ENCODE measurements at regions not wholly inside any gene's neighbourhood (a gene's known extent, or its start where the extent isn't known, plus 50 kb on each side); places are given as distances from the start of the nearest gene placed in this dataset.
"Not testable (repeated sequence)": the region's sequence is repeated elsewhere in the genome, so short reads cannot be mapped to it uniquely, and the experiment has no call there.

- Histone ChIP-seq H3K4me3 (IDR thresholded peaks at IDR 0.05; ENCODE audit: insufficient read depth, low read depth, low read length) (no peak overlapping the region), H2AFZ (ENCODE audit: low read depth) (no peak overlapping the region), H3K9ac (no peak overlapping the region), H3K27me3 (ENCODE audit: insufficient read depth, low read depth) (no peaks in the 10 kb centered on the region), H3K36me3 (ENCODE audit: insufficient read depth) (no peaks in the 10 kb centered on the region), H4K20me1 (ENCODE audit: insufficient read depth) (no peaks in the 10 kb centered on the region), H3K4me1 (ENCODE audit: low read depth, poor library complexity, severe bottlenecking) (no peaks in the 10 kb centered on the region), H3K4me2 (no peak overlapping the region), H3K79me2 (ENCODE audit: insufficient read depth, low read depth) (no peaks in the 10 kb centered on the region), H3K27ac (no peak overlapping the region)
- no peak for TF ChIP-seq CTCF (conservative IDR thresholded peaks at IDR 0.05; ENCODE audit: low read depth, low read length)
Observed at GRCh38 chr3:8069471-8069870, 432.2 kb upstream of the LMCD1 start.

GRCh38 chr3:8070011-8070410 lies 431.6 kb upstream of the LMCD1 start:
- H3K36me3 ChIP-seq (ENCODE audit: insufficient read depth), result no peaks in the 10 kb centered on the region
- no peak overlapping the region for H2AFZ ChIP-seq (ENCODE audit: low read depth)
- no peak overlapping the region for H3K4me3 ChIP-seq (IDR thresholded peaks at IDR 0.05; ENCODE audit: insufficient read depth, low read depth, low read length)
- no peaks in the 10 kb centered on the region for H3K27me3 ChIP-seq (ENCODE audit: insufficient read depth, low read depth)
- H3K4me1 ChIP-seq (ENCODE audit: low read depth, poor library complexity, severe bottlenecking), result no peaks in the 10 kb centered on the region
- no peak for TF ChIP-seq CTCF (conservative IDR thresholded peaks at IDR 0.05; ENCODE audit: low read depth, low read length)
- no peak overlapping the region for H3K27ac ChIP-seq
- no peaks in the 10 kb centered on the region for H3K79me2 ChIP-seq (ENCODE audit: insufficient read depth, low read depth)
- H3K9ac ChIP-seq, result no peak overlapping the region
- no peaks in the 10 kb centered on the region for H4K20me1 ChIP-seq (ENCODE audit: insufficient read depth)
- H3K4me2 ChIP-seq, result no peak overlapping the region

- H3K4me3 ChIP-seq (IDR thresholded peaks at IDR 0.05; ENCODE audit: insufficient read depth, low read depth, low read length); H4K20me1 ChIP-seq (ENCODE audit: insufficient read depth); H3K9ac ChIP-seq; H2AFZ ChIP-seq (ENCODE audit: low read depth); H3K4me1 ChIP-seq (ENCODE audit: low read depth, poor library complexity, severe bottlenecking); H3K36me3 ChIP-seq (ENCODE audit: insufficient read depth); H3K27ac ChIP-seq; H3K4me2 ChIP-seq; H3K27me3 ChIP-seq (ENCODE audit: insufficient read depth, low read depth); H3K79me2 ChIP-seq (ENCODE audit: insufficient read depth, low read depth): not testable (repeated sequence)
Observed at GRCh38 chr3:8074740-8075139, 426.9 kb upstream of the LMCD1 start.

GRCh38 chr3:8077126-8077525 lies 424.5 kb upstream of the LMCD1 start:
- no peak overlapping the region for H2AFZ ChIP-seq (ENCODE audit: low read depth)
- no peak for TF ChIP-seq CTCF (conservative IDR thresholded peaks at IDR 0.05; ENCODE audit: low read depth, low read length)
- H3K79me2 ChIP-seq (ENCODE audit: insufficient read depth, low read depth), result no peaks in the 10 kb centered on the region
- H4K20me1 ChIP-seq (ENCODE audit: insufficient read depth), result no peaks in the 10 kb centered on the region
- no peak overlapping the region for H3K4me2 ChIP-seq
- no peak overlapping the region for H3K27ac ChIP-seq
- no peak overlapping the region for H3K9ac ChIP-seq
- no peak overlapping the region for H3K4me3 ChIP-seq (IDR thresholded peaks at IDR 0.05; ENCODE audit: insufficient read depth, low read depth, low read length)
- no peaks in the 10 kb centered on the region for H3K36me3 ChIP-seq (ENCODE audit: insufficient read depth)
- no peaks in the 10 kb centered on the region for H3K27me3 ChIP-seq (ENCODE audit: insufficient read depth, low read depth)
- no peaks in the 10 kb centered on the region for H3K4me1 ChIP-seq (ENCODE audit: low read depth, poor library complexity, severe bottlenecking)

- no peaks in the 10 kb centered on the region for H3K36me3 ChIP-seq (ENCODE audit: insufficient read depth)
- H3K4me2 ChIP-seq, result no peak overlapping the region
- H3K27me3 ChIP-seq (ENCODE audit: insufficient read depth, low read depth), result no peaks in the 10 kb centered on the region
- H3K4me3 ChIP-seq (IDR thresholded peaks at IDR 0.05; ENCODE audit: insufficient read depth, low read depth, low read length), result no peak overlapping the region
- no peak overlapping the region for H2AFZ ChIP-seq (ENCODE audit: low read depth)
- TF ChIP-seq CTCF (conservative IDR thresholded peaks at IDR 0.05; ENCODE audit: low read depth, low read length), result no peak
- H3K27ac ChIP-seq, result no peak overlapping the region
- H3K79me2 ChIP-seq (ENCODE audit: insufficient read depth, low read depth), result no peaks in the 10 kb centered on the region
- H3K9ac ChIP-seq, result no peak overlapping the region
- H4K20me1 ChIP-seq (ENCODE audit: insufficient read depth), result no peaks in the 10 kb centered on the region
- no peaks in the 10 kb centered on the region for H3K4me1 ChIP-seq (ENCODE audit: low read depth, poor library complexity, severe bottlenecking)
Observed at GRCh38 chr3:8080464-8080863, 421.2 kb upstream of the LMCD1 start.

Data from KMS-11 (cell line).